Mesenteric fat pad (tissue), 1 donor: ENCODE measurements at regions not wholly inside any gene's neighbourhood (a gene's known extent, or its start where the extent isn't known, plus 50 kb on each side); places are given as distances from the start of the nearest gene placed in this dataset.

Experiments used
- DNase-seq: peaks from one replicate; pipeline ENCODE4 v3.0.0-alpha.2; 2020; ENCODE audit warnings: low spot score
- donor health status: DM: yes; HTN: yes; CAD: no.

GRCh38 chr2:144281476-144281875, 238.4 kb downstream of the ZEB2 start:
- no peak for DNase-seq

DNA sequence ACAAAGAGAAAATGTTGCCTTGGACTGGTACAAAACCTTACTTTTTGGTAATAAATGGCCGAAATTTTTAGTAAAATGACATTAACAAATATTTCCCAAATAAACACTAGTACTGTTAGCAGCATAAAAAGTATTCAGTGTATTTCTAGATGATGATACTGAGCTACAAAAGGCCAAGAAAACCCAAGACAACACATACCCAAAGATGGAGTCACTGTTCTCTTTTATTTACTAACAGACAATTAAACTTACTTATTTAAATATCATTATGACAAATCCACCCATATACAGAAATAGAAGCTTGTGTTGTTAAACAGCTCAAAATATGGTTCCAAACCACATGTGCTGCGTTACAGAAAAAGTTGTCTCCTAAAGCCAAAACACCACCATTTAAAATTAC, 239.9 kb downstream of the ZEB2 start:
- DNase-seq: no peak

DNA sequence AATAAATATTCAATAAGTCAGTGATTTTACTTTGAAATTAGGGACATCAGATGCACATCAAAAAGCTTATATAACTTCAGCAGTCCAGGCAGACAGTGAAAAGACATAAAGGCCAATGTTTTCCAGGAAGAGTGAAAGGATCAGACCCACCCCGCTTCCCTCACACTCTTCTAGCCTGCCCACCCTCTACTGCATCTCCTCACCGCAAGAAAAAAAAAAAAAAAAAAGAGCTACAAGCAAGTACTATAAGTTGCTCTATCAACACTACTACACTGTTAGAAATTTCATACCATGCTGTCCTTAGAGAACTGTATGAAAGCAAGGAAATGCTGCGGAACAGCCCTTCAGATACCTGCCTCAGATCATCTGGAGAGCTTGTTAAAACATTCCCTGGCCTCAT, 240.8 kb downstream of the ZEB2 start:
- no peak for DNase-seq

GRCh38 chr2:144277622-144278354, 242.1 kb downstream of the ZEB2 start:
- DNase-seq: no peak

GRCh38 chr2:144275340-144275739, 244.6 kb downstream of the ZEB2 start:
- DNase-seq: no peak

DNA sequence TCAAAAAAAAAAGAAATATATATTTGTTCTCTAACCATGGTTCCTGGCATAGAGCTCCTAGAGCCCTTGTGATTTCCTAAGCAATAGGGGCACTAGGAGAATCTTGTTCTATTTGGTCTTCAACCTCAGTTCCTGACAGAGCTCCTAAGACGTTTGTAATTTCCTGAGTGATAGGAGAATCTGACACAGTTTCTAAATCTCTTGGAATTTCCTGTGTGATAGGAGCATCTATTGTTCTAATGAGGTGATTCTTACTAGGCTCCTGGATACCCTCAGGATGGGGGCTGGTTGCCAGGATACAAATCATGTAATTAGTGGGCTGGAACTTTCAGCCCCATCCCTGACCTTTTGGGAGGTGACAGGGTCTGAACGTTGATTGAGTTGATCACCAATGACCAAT, 245.8 kb downstream of the ZEB2 start:
- no peak for DNase-seq

DNA sequence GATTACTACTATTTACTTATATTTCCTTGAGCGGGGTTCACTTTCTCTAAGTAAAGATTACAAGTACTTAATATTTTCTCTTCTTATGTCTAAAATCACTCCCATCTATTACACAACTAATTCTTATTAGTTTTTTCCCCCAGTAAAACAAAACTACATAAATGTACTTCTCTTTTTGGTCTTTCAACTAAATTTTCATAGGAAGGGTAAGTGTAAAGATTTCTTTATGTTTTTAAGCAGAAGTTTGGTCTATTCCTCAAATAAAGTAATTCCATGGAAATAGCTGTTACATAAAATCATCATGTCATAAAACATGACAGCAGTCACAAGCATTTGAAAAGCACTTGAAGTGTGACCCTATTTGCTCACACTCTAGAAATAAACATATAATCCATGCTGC, 249.0 kb downstream of the ZEB2 start:
- no peak for DNase-seq

GRCh38 chr2:144268036-144268678, 251.8 kb downstream of the ZEB2 start:
- DNase-seq: no peak

GRCh38 chr2:144267239-144267638, 252.7 kb downstream of the ZEB2 start:
- no peak for DNase-seq

DNA sequence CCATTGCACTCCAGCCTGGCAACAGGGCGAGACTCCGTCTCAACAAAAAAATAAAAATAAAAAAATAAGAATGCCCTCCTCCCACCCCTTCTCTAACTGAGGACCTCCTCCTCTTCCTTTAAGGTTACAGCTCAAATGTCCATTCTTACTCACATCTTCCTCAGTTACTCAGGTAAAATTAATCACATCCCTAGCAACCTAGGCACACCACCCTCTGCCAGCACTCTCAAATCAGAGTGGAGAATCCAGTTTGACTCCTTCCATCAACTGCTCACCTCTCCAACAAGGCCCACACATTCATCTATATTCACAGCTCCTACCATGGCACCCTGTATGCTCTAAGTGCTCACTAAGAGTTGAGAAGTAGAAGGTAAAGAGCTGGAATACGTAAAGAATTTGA, 254.3 kb downstream of the ZEB2 start:
- no peak for DNase-seq

GRCh38 chr2:144261966-144262365, 258.0 kb downstream of the ZEB2 start:
- no peak for DNase-seq

GRCh38 chr2:144261336-144261735, 258.6 kb downstream of the ZEB2 start:
- DNase-seq: no peak

GRCh38 chr2:144259332-144259731, 260.6 kb downstream of the ZEB2 start:
- no peak for DNase-seq

DNA sequence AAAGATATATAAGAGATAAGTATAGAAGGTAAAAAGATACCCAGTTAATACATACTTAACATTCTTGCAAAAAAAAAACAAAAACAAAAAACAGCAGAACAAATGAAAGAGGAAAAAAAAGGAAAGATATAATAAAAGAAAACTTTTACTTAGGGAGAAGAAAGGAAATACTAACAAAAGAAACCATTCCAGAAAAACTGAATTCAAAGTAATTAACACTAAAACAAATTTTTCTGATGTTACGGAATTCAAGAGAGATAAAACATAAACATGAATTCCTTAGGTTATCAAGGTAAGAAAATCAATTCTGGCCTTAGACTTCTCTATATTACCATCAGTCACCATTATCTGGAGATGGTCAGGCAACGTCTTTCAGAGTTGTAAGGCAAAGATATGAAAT, 261.8 kb downstream of the ZEB2 start:
- DNase-seq: no peak

DNA sequence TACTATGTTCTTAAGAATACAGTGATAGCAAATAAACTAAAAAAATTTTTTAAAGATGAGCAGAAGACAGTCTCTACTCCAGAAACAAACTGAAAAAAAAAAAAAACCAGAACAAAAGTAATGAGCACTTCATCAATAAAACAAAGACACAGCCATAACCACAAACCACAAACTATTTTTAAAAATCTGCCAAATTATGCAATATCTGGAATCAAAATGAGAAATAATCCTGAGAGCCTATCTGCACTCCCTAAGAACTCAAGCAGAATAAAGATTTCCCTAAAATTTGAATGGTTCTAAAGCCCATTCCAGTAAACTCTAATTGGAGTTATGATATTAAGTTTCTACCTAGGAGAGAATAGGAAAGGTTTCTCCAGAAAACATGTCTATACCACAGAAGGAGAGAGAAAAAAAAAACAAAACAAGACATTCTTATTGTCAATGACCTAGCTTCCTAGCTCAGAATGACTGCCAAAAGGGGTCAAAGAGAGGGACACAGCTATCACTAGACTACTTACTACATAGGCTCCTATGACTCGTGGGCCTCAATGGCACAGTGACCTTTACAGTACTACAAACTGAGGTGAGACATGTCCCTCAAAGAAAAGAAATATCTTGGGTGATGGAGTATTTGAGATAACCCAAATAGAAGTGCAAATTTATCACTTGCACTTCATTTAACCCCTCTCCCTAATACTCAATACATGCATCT, 262.8 kb downstream of the ZEB2 start:
- DNase-seq: no peak

DNA sequence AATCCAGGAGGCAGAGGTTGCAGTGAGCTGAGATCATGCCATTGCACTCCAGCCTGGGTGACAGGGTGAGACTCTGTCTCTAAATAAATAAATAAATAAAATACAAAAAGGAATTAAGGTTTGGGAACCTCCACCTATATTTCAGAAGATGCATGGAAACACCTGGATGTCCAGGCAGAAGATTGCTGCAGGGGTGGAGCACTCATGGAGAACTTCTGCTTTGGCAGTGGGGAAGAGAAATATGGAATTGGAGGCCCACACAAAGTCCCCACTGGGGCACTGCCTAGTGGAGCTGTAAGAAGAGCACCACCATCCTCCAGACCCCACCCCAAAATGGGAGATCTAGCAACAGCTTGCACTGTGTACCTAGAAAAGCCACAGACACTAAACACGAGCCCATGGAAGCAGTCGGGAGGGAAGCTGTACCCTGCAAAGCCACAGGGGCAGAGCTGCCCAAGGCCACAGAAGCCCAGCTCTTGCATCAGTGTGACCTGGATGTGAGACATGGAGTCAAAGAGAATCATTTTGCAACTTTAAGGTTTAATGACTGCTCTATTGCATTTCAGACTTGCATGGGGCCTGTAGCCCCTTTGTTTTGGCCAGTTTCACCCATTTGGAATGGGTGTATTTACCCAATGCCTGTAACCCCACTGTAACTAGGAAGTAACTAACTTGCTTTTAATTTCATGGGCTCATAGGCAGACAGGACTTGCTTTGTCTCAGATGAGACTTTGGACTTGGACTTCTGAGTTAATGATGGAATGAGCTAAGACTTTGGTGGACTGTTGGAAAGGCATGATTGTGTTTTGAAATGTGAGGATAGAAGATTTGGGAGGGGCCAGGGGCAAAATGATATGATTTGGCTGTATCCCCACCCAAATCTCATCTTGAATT, 265.3 kb downstream of the ZEB2 start:
- no peak for DNase-seq

DNA sequence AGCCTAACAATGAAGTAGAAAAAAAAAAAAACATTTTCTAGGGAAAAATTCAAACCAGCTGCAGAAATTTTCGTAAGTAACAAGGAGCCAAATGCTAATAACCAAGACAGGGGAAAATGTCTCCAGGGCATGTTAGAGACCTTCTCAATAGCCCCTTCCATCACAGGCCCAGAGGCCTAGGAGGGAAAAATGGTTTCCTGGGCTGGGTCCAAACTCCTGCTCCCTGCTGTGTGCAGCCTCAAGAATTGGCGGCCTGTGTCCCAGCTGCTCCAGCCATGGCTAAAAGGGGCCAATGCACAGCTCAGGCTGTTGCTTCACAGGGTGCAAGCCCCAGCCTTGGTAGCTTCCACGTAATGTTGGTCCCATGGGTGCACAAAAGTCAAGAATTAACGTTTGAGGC, 266.2 kb downstream of the ZEB2 start:
- no peak for DNase-seq

DNA sequence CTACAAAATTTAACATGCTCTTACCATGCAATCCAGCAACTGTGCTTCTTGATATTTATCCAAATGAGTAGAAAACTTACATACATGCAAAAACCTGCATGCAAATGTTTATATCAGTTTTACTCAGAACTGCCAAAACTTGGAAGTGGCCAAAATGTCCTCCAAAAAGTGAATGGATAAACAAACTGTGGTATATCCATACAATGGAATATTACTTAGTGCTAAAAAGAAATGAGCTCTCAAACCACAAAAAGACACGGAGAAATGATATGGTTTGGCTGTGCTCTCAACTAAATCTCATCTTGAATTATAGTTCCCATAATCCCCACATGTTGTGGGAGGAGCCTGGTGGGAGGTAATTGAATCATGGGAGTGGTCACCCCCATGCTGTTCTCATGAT, 267.2 kb downstream of the ZEB2 start:
- no peak for DNase-seq

- DNase-seq: no peak
These were observed 270.8 kb downstream of the ZEB2 start for GRCh38 chr2:144249035-144249637.

GRCh38 chr2:144248350-144249034, 271.4 kb downstream of the ZEB2 start:
- DNase-seq: no peak

- DNase-seq: no peak
These were observed 275.0 kb downstream of the ZEB2 start for GRCh38 chr2:144244938-144245337.
